MM.1S (cell line): ENCODE measurements at regions not wholly inside any gene's neighbourhood (a gene's known extent, or its start where the extent isn't known, plus 50 kb on each side); places are given as distances from the start of the nearest gene placed in this dataset.

Experiments used
- DNase-seq: peaks from one replicate; pipeline ENCODE4 v3.0.0-alpha.2; 2015
- H2AFZ ChIP-seq: fragments of 300-600 bp; sonication (generic); 2 replicates; pipeline ENCODE4 v1.6.0; 2016; ENCODE audit warnings: antibody characterized with exemption, low read length
- H3F3A ChIP-seq: fragments of 300-600 bp; sonication (generic); 2 replicates; pipeline ENCODE4 v1.6.1; 2016; ENCODE audit warnings: mild to moderate bottlenecking, antibody characterized with exemption, low read length, moderate library complexity, mixed read lengths; ENCODE audit not compliant: insufficient read depth
- H3K27ac ChIP-seq: fragments of 300-600 bp; sonication (generic); 2 replicates; pipeline ENCODE4 v1.5.1; 2016; ENCODE audit warnings: mild to moderate bottlenecking, low read length
- H3K27me3 ChIP-seq: fragments of 300-600 bp; sonication (generic); replicated peaks from 2 replicates; pipeline ENCODE4 v1.6.0; 2016; ENCODE audit warnings: low read length; ENCODE audit not compliant: insufficient read depth
- H3K36me3 ChIP-seq: fragments of 300-600 bp; sonication (generic); replicated peaks from 2 replicates; pipeline ENCODE4 v1.6.1; 2016; ENCODE audit warnings: mild to moderate bottlenecking, low read length, mixed read lengths; ENCODE audit not compliant: insufficient read depth
- H3K4me1 ChIP-seq: fragments of 300-600 bp; sonication (generic); 2 replicates; pipeline ENCODE4 v1.6.1; 2016; ENCODE audit warnings: low read length, mixed read lengths
- H3K4me2 ChIP-seq: fragments of 300-600 bp; sonication (generic); 2 replicates; pipeline ENCODE4 v1.6.0; 2016; ENCODE audit warnings: low read depth, low read length
- H3K4me3 ChIP-seq: fragments of 300-600 bp; sonication (generic); 2 replicates; pipeline ENCODE4 v1.5.1; 2016; ENCODE audit warnings: low read length, mixed read lengths
- H3K79me2 ChIP-seq: fragments of 300-600 bp; sonication (generic); 2 replicates; pipeline ENCODE4 v1.6.1; 2016; ENCODE audit warnings: mixed run types, low read length, mixed read lengths
- H3K9ac ChIP-seq: fragments of 300-600 bp; sonication (generic); 2 replicates; pipeline ENCODE4 v1.6.1; 2016; ENCODE audit warnings: low read length, mixed read lengths
- H3K9me2 ChIP-seq: fragments of 300-600 bp; sonication (generic); replicated peaks from 2 replicates; pipeline ENCODE4 v1.6.1; 2016; ENCODE audit warnings: mild to moderate bottlenecking, low read length, mixed read lengths; ENCODE audit not compliant: insufficient read depth
- H3K9me3 ChIP-seq: fragments of 300-600 bp; sonication (generic); replicated peaks from 2 replicates; pipeline ENCODE4 v1.6.1; 2016; ENCODE audit warnings: mild to moderate bottlenecking, low read length, mixed read lengths; ENCODE audit not compliant: insufficient read depth
- H4K20me1 ChIP-seq: fragments of 300-600 bp; sonication (generic); 2 replicates; pipeline ENCODE4 v1.6.1; 2016; ENCODE audit warnings: mild to moderate bottlenecking, low read length, moderate library complexity, mixed read lengths; ENCODE audit not compliant: insufficient read depth
- CTCF ChIP-seq: fragments of 300-600 bp; sonication (generic); IDR thresholded peaks from 2 replicates; pipeline ENCODE4 v1.5.1; 2016; ENCODE audit warnings: antibody characterized with exemption, low read length, mixed read lengths
- EZH2 ChIP-seq: fragments of 300-600 bp; sonication (generic); optimal IDR thresholded peaks from 2 replicates; pipeline ENCODE3; 2017; ENCODE audit warnings: low read depth, mild to moderate bottlenecking, antibody characterized with exemption, low read length, mixed read lengths
- EZH2phosphoT487 ChIP-seq: fragments of 300-600 bp; sonication (generic); IDR thresholded peaks from 2 replicates; pipeline ENCODE4 v1.6.1; 2018; ENCODE audit warnings: antibody characterized with exemption, low read length

- Histone ChIP-seq H3K4me1 (no peaks in the 10 kb centered on the region), H3F3A (no peaks in the 10 kb centered on the region), H3K27me3 (no peaks in the 10 kb centered on the region), H3K9me3 (no peaks in the 10 kb centered on the region; the same call in 1 of the 2 replicates), H3K27ac (no peak overlapping the region), H3K4me2 (no peak overlapping the region), H3K4me3 (no peak overlapping the region), H3K9me2 (no peaks in the 10 kb centered on the region), H3K9ac (no peak overlapping the region), H4K20me1 (no peaks in the 10 kb centered on the region), H2AFZ (no peak overlapping the region), H3K36me3 (no peaks in the 10 kb centered on the region), H3K79me2 (no peaks in the 10 kb centered on the region)
- TF ChIP-seq CTCF (no peak), EZH2phosphoT487 (no peak), EZH2 (no peak)
- DNase-seq, result no peak
Observed at GRCh38 chr10:128575761-128576160, 449.5 kb upstream of the MKI67 start.

DNA sequence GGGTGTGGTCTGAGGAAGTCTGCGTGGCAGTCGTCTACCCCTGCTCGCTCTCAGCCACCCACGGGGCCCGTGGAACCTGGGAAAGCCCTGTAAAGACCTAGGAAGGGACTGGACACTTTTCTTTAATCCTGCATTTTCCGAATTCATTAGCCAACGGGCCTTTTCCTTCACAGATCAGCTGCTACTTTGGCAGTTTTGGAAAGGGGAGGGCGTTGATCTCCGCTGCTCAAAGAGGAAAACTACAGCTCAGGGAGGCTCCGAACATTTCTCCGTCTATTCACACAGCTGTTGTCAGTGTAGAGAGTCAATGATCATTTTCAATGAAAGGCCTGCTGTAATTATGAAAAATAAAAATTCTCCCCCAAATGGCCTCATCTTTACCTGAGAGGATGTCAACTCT is 450.1 kb upstream of the MKI67 start:
- H3K9me3 ChIP-seq, result no peaks in the 10 kb centered on the region; the same call in 1 of the 2 replicates
- no peak overlapping the region for H3K4me3 ChIP-seq
- DNase-seq, result no peak
- no peaks in the 10 kb centered on the region for H3K79me2 ChIP-seq
- no peaks in the 10 kb centered on the region for H3K27me3 ChIP-seq
- H3K4me2 ChIP-seq, result no peak overlapping the region
- H3F3A ChIP-seq, result no peaks in the 10 kb centered on the region
- H3K4me1 ChIP-seq, result no peaks in the 10 kb centered on the region
- no peak overlapping the region for H2AFZ ChIP-seq
- no peak overlapping the region for H3K9ac ChIP-seq
- no peak overlapping the region for H3K27ac ChIP-seq
- no peak for TF ChIP-seq CTCF
- TF ChIP-seq EZH2phosphoT487, result no peak
- TF ChIP-seq EZH2, result no peak
- H3K9me2 ChIP-seq, result no peaks in the 10 kb centered on the region
- H3K36me3 ChIP-seq, result no peaks in the 10 kb centered on the region
- H4K20me1 ChIP-seq, result no peaks in the 10 kb centered on the region

DNA sequence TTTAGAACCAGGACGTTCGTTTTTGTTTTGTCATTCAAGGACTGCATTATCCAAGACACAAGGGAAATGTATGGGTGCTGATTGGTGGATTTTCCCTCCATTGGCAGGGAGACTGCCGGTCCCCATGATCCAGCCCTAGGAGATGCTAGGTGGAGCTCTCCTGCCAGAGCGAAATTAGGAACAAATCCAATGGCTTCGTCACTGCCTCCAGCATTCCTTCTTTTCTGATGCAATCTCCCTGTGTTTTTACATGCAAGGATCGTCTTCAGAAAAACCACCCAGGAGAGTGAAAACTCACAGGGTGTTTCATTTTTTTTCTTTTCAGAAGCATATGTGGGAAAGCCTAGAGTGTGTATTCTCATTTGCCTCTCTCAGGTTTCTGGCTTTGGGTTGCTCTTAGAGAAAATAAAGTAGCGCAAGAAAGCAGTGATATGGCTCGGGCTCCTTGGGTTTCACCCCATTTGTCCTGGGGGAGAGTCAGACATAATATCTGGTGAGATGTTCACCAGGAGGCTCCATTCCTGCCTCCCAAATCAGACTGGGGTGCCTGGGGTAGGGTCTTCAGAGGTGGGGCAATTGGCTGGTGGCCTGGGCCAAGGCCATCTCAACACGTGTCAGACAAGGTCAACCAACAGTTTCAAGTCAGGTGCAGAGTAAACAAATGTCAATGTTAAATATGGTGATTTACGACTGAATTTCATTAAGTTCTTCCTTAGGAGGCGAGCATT is 450.9 kb upstream of the MKI67 start:
- no peaks in the 10 kb centered on the region for H3K4me1 ChIP-seq
- H3K36me3 ChIP-seq, result no peaks in the 10 kb centered on the region
- no peak overlapping the region for H3K9ac ChIP-seq
- H3K79me2 ChIP-seq, result no peaks in the 10 kb centered on the region
- no peak overlapping the region for H2AFZ ChIP-seq
- no peak for DNase-seq
- TF ChIP-seq CTCF, result no peak
- no peak for TF ChIP-seq EZH2
- no peak for TF ChIP-seq EZH2phosphoT487
- no peak overlapping the region for H3K4me2 ChIP-seq
- no peak overlapping the region for H3K4me3 ChIP-seq
- H3K9me2 ChIP-seq, result no peaks in the 10 kb centered on the region
- H3F3A ChIP-seq, result no peaks in the 10 kb centered on the region
- H3K9me3 ChIP-seq, result no peaks in the 10 kb centered on the region; the same call in 1 of the 2 replicates
- H3K27ac ChIP-seq, result no peak overlapping the region
- no peaks in the 10 kb centered on the region for H3K27me3 ChIP-seq
- H4K20me1 ChIP-seq, result no peaks in the 10 kb centered on the region
